Epithelial cell of proximal tubule (primary cell): ENCODE measurements at regions not wholly inside any gene's neighbourhood (a gene's known extent, or its start where the extent isn't known, plus 50 kb on each side); places are given as distances from the start of the nearest gene placed in this dataset.

Experiments used
- DNase-seq: peaks from one replicate; pipeline ENCODE4 v3.0.0-alpha.2; 2011; ENCODE audit warnings: low read depth
- H3K4me3 ChIP-seq: 2 replicates; pipeline ENCODE4 v1.5.1; 2011; ENCODE audit warnings: low read depth, mild to moderate bottlenecking, low read length
- TF ChIP-seq, protein P1 (sequence below): conservative IDR thresholded peaks from 2 replicates; pipeline ENCODE4 v1.5.1; 2012; ENCODE audit warnings: low read depth, mild to moderate bottlenecking, low read length

- no peak for DNase-seq
- TF ChIP-seq, protein P1, sequence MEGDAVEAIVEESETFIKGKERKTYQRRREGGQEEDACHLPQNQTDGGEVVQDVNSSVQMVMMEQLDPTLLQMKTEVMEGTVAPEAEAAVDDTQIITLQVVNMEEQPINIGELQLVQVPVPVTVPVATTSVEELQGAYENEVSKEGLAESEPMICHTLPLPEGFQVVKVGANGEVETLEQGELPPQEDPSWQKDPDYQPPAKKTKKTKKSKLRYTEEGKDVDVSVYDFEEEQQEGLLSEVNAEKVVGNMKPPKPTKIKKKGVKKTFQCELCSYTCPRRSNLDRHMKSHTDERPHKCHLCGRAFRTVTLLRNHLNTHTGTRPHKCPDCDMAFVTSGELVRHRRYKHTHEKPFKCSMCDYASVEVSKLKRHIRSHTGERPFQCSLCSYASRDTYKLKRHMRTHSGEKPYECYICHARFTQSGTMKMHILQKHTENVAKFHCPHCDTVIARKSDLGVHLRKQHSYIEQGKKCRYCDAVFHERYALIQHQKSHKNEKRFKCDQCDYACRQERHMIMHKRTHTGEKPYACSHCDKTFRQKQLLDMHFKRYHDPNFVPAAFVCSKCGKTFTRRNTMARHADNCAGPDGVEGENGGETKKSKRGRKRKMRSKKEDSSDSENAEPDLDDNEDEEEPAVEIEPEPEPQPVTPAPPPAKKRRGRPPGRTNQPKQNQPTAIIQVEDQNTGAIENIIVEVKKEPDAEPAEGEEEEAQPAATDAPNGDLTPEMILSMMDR = no peak
- no peak overlapping the region for H3K4me3 ChIP-seq
Observed at GRCh38 chr7:31256506-31256905, 84.0 kb downstream of the NEUROD6 start.

DNA sequence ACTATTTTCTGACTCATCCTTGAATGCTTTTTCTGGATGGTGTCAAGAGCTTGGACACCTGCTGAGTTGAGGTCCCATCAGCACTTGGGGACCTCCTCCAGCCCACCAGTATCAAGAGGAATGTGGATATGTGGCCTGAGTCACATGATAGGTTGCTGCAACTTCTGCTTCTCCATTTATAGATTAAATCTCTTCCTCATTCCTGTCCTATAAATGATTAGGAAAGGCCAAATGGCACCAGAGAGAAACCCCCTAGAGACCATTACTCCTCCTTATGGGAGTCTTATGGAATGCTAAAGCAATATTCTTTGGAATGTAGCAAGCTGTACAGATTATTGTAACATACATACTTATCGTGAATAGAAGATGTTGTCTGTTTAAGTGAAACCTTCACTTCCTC, 85.6 kb downstream of the NEUROD6 start:
- DNase-seq = no peak
- H3K4me3 ChIP-seq = no peak overlapping the region
- TF ChIP-seq, protein P1 = no peak

DNA sequence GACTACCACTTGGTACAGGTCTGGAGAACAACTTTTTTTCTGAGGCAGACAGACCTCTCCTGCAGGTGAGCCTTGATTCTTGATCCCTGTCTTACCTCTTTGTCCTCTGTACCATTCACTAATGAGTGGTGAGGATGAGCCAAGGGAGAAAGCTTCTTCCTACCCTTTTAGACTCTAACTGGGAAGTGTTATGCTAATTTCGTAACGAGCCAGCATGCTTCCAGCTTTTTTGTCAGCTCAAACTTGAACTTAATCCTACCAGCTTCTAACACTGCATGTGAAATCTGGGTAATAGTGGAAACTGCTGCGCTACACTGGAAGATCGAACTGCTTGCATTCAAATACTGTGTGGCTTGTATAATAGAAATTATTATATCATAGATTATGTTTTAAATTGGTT, 87.0 kb downstream of the NEUROD6 start:
- no peak for DNase-seq
- TF ChIP-seq, protein P1 = no peak
- H3K4me3 ChIP-seq = no peak overlapping the region

- H3K4me3 ChIP-seq = no peak overlapping the region
- no peak for DNase-seq
- TF ChIP-seq, protein P1 = no peak
Observed at GRCh38 chr7:31251441-31251840, 89.1 kb downstream of the NEUROD6 start.

GRCh38 chr7:31249671-31250070, 90.9 kb downstream of the NEUROD6 start:
- DNase-seq = no peak
- no peak overlapping the region for H3K4me3 ChIP-seq
- TF ChIP-seq, protein P1 = no peak

GRCh38 chr7:31236868-31237267, 103.7 kb downstream of the NEUROD6 start:
- TF ChIP-seq, protein P1 = no peak
- no peak overlapping the region for H3K4me3 ChIP-seq
- DNase-seq = no peak

GRCh38 chr7:31234836-31235605, 105.5 kb downstream of the NEUROD6 start:
- no peak for DNase-seq
- no peak overlapping the region for H3K4me3 ChIP-seq
- TF ChIP-seq, protein P1 = no peak
